ENCODE measurements at regions not wholly inside any gene's neighbourhood (a gene's known extent, or its start where the extent isn't known, plus 50 kb on each side); places are given as distances from the start of the nearest gene placed in this dataset.
"Not testable (repeated sequence)": the region's sequence is repeated elsewhere in the genome, so short reads cannot be mapped to it uniquely, and the experiment has no call there.

- not testable (repeated sequence) for TF ChIP-seq ZFX (IDR thresholded peaks at IDR 0.05; ENCODE audit: borderline replicate concordance)
- TF ChIP-seq, protein P1, sequence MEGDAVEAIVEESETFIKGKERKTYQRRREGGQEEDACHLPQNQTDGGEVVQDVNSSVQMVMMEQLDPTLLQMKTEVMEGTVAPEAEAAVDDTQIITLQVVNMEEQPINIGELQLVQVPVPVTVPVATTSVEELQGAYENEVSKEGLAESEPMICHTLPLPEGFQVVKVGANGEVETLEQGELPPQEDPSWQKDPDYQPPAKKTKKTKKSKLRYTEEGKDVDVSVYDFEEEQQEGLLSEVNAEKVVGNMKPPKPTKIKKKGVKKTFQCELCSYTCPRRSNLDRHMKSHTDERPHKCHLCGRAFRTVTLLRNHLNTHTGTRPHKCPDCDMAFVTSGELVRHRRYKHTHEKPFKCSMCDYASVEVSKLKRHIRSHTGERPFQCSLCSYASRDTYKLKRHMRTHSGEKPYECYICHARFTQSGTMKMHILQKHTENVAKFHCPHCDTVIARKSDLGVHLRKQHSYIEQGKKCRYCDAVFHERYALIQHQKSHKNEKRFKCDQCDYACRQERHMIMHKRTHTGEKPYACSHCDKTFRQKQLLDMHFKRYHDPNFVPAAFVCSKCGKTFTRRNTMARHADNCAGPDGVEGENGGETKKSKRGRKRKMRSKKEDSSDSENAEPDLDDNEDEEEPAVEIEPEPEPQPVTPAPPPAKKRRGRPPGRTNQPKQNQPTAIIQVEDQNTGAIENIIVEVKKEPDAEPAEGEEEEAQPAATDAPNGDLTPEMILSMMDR (IDR thresholded peaks at IDR 0.05) = not testable (repeated sequence)
Observed at GRCh38 chr7:119300341-119300740, 972.6 kb upstream of the KCND2 start.

All from 22Rv1 (cell line).